IMR-90 (cell line): ENCODE measurements at regions not wholly inside any gene's neighbourhood (a gene's known extent, or its start where the extent isn't known, plus 50 kb on each side); places are given as distances from the start of the nearest gene placed in this dataset.

Experiments
- ATAC-seq: fragments of 200-7000 bp; cut with Tn5 transposase; 2 replicates; pipeline ENCODE4 v1.9.1; 2020; ENCODE audit warnings: low read depth, mild to moderate bottlenecking, moderate library complexity
- BruUV-seq: library from RNA; stranded (reverse); fragments of 400-500 nt; replicated peaks from 2 replicates; lab custom pipeline; 2021; lab: Mats Ljungman, UMichigan
- CTCF ChIA-PET: fragments of 300-600 bp; formaldehyde crosslinking; extraction: SDS; loops from one replicate; lab custom pipeline; 2021; ENCODE audit warnings: antibody characterized with exemption; lab: Yijun Ruan, JAX
- POLR2A ChIA-PET: fragments of 300-600 bp; sonication (Branson Sonifier 250); formaldehyde crosslinking; loops from one replicate; lab custom pipeline; 2022; ENCODE audit warnings: antibody characterized with exemption; ENCODE audit not compliant: unreplicated experiment; lab: Charles Lee
- DNase-seq: peaks from one replicate; pipeline ENCODE4 v3.0.0; 2013
- H2AFZ ChIP-seq: replicated peaks from 2 replicates; pipeline ENCODE3; 2013; ENCODE audit warnings: low read length, mild to moderate bottlenecking; ENCODE audit not compliant: poor library complexity
- H2AK5ac ChIP-seq: 2 replicates; pipeline ENCODE4 v1.6.1; 2013; ENCODE audit warnings: low read depth, low read length, inconsistent platforms
- H2AK9ac ChIP-seq: replicated peaks from 2 replicates; pipeline ENCODE3; 2013; ENCODE audit warnings: mild to moderate bottlenecking, low read depth, low read length, moderate library complexity; ENCODE audit not compliant: poor library complexity
- H2BK120ac ChIP-seq: 2 replicates; pipeline ENCODE4 v1.6.1; 2013; ENCODE audit warnings: low read depth, low read length, inconsistent platforms
- H2BK15ac ChIP-seq: 3 replicates; pipeline ENCODE4 v1.6.1; 2013; ENCODE audit warnings: low read depth, low read length, inconsistent platforms
- H2BK20ac ChIP-seq: 2 replicates; pipeline ENCODE4 v1.6.1; 2013; ENCODE audit warnings: low read depth, mild to moderate bottlenecking, inconsistent platforms, low read length, moderate library complexity
- H2BK5ac ChIP-seq: 2 replicates; pipeline ENCODE4 v1.6.1; 2013; ENCODE audit warnings: mild to moderate bottlenecking, low read depth, low read length, inconsistent platforms; ENCODE audit not compliant: poor library complexity, severe bottlenecking
- H3K14ac ChIP-seq: replicated peaks from 2 replicates; pipeline ENCODE4 v1.6.1; 2013; ENCODE audit warnings: low read depth, low read length, inconsistent platforms
- H3K18ac ChIP-seq: 2 replicates; pipeline ENCODE4 v1.6.1; 2013; ENCODE audit warnings: low read depth, low read length, control low read depth
- H3K23ac ChIP-seq: 2 replicates; pipeline ENCODE4 v1.6.1; 2013; ENCODE audit warnings: low read depth, low read length, inconsistent platforms
- H3K27ac ChIP-seq: 2 replicates; pipeline ENCODE4 v1.5.1; 2013; ENCODE audit warnings: mild to moderate bottlenecking, control low read depth, low read length; ENCODE audit not compliant: insufficient read depth
- H3K27me3 ChIP-seq: 2 replicates; pipeline ENCODE4 v1.6.1; 2013; ENCODE audit warnings: low read length; ENCODE audit not compliant: control insufficient read depth, insufficient read depth
- H3K36me3 ChIP-seq: 2 replicates; pipeline ENCODE4 v1.6.1; 2013; ENCODE audit warnings: low read length, mixed read lengths; ENCODE audit not compliant: control insufficient read depth, insufficient read depth
- H3K4ac ChIP-seq: 2 replicates; pipeline ENCODE4 v1.6.1; 2013; ENCODE audit warnings: low read depth, low read length, inconsistent platforms
- H3K4me1 ChIP-seq: 2 replicates; pipeline ENCODE4 v1.6.1; 2013; ENCODE audit warnings: low read length, mixed read lengths; ENCODE audit not compliant: control insufficient read depth, insufficient read depth
- H3K4me2 ChIP-seq: 2 replicates; pipeline ENCODE4 v1.6.1; 2013; ENCODE audit warnings: low read depth, mild to moderate bottlenecking, control low read depth, low read length, moderate library complexity
- H3K4me3 ChIP-seq: 2 replicates; pipeline ENCODE4 v1.5.1; 2013; ENCODE audit warnings: low read depth, mild to moderate bottlenecking, control low read depth, low read length, moderate library complexity; ENCODE audit not compliant: insufficient read depth
- H3K56ac ChIP-seq: 2 replicates; pipeline ENCODE4 v1.6.1; 2013; ENCODE audit warnings: low read length, inconsistent platforms; ENCODE audit not compliant: insufficient read depth; ENCODE audit errors: extremely low read depth
- H3K79me1 ChIP-seq, 2 experiments: 2 replicates each; pipeline ENCODE4 v1.6.1; 2013; ENCODE audit warnings: low read length in 2 of 2, inconsistent platforms in 1 of 2, low read depth in 1 of 2
- H3K9ac ChIP-seq: 2 replicates; pipeline ENCODE4 v1.6.1; 2013; ENCODE audit warnings: low read depth, low read length, control low read depth
- H3K9me1 ChIP-seq: 2 replicates; pipeline ENCODE4 v1.6.1; 2013; ENCODE audit warnings: low read length, inconsistent platforms; ENCODE audit not compliant: insufficient read depth
- H3K9me3 ChIP-seq: 2 replicates; pipeline ENCODE4 v1.6.1; 2013; ENCODE audit warnings: low read length; ENCODE audit not compliant: control insufficient read depth, insufficient read depth
- H4K20me1 ChIP-seq: 2 replicates; pipeline ENCODE4 v1.6.1; 2013; ENCODE audit warnings: low read length, inconsistent platforms; ENCODE audit not compliant: insufficient read depth
- H4K5ac ChIP-seq: 2 replicates; pipeline ENCODE4 v1.6.1; 2013; ENCODE audit warnings: mild to moderate bottlenecking, low read depth, low read length, control low read depth
- H4K8ac ChIP-seq, 2 experiments: 2 replicates each; pipeline ENCODE4 v1.6.1; 2013; ENCODE audit warnings: low read depth in 2 of 2, low read length in 2 of 2, control low read depth in 1 of 2, inconsistent platforms in 1 of 2
- H4K91ac ChIP-seq: 2 replicates; pipeline ENCODE4 v1.6.1; 2013; ENCODE audit warnings: low read depth, low read length, inconsistent platforms; ENCODE audit not compliant: insufficient read depth
- BHLHE40 ChIP-seq: fragments of 150-350 bp; IDR thresholded peaks from 2 replicates; pipeline ENCODE4 v1.6.1; 2016; ENCODE audit warnings: mild to moderate bottlenecking, low read depth, low read length
- CHD1 ChIP-seq: IDR thresholded peaks from 2 replicates; pipeline ENCODE4 v1.6.1; 2012; ENCODE audit warnings: low read depth, low read length, improper control_type of control experiment
- NFE2L2 ChIP-seq: fragments of 150-350 bp; IDR thresholded peaks from 2 replicates; pipeline ENCODE4 v1.6.1; 2016; ENCODE audit warnings: low read depth, mild to moderate bottlenecking, low read length
- WGBS, 2 experiments: methylation state at CpG; one replicate each; pipeline versions ENCODE4 v1.1.5 to v1.1.7; 2013; ENCODE audit warnings: missing lambda C conversion rate in 2 of 2; ENCODE audit not compliant: insufficient read length in 1 of 2; ENCODE audit errors: extremely low coverage in 2 of 2; 5-methylcytosine and 5-hydroxymethylcytosine counted together
- dilution Hi-C: fragments of 300-500 bp; cut with HindIII; formaldehyde crosslinking; loops from one replicate; pipeline ENCODE4 v1.14.3; 2018; ENCODE audit warnings: low sequenced_read_pairs; ENCODE audit not compliant: unreplicated experiment
- in situ Hi-C: fragments of 300-500 bp; cut with MboI; formaldehyde crosslinking; loops from 3 replicates; pipeline ENCODE4 v1.14.3; 2019; ENCODE audit warnings: low sequenced_read_pairs, inconsistent platforms, mixed read lengths
- intact Hi-C: fragments of 100-400 bp; cut with micrococcal nuclease; formaldehyde crosslinking; loops from 2 replicates; pipeline ENCODE4 v1.10.0; 2022
- TF ChIP-seq, protein P1 (sequence below): fragments of 150-350 bp; IDR thresholded peaks from 2 replicates; pipeline ENCODE4 v1.6.1; 2017; ENCODE audit warnings: mild to moderate bottlenecking, antibody characterized with exemption, low read length, low read depth

DNA sequence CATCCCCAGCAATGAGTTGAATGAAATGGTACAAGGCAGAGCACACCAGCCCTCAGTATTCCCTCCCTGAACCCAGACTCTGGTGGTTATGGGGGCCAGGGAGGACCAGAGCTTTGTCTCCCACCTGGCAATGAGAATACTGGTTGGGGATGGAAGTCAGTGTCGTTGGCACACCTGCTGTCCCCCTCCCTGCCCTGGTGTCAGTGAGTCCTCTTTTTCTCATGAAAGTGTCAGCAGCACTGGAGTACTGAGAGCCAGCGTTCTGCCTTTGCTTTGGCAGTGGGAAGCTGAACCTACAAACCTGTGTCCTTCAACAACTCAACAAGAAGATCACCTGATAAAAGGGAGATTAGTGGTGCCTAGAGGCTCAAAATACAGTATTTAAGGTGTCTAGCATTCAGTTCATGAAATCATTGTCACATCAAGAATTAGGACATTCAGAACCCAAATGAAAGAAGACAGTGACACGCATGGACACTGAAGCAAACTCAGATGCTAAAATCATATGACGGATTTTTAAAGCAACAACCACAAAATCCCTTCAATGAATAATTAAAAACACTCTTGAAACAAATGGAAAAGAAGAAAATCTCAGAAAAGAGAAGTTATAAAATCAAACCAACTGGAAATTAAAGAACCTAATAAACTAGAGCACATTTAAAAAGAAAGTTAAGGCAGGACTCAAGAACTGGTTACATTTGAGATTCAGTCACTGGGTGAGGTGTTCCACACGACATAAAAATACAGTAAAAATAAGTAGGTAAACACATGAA is 77.5 kb upstream of the VPREB1 start:
- DNase-seq (no peak), ATAC-seq (no peak)
- no peak overlapping the region for H2AK9ac ChIP-seq
- H3K9ac ChIP-seq, result no peak overlapping the region
- no TSS peak for BruUV-seq
- TF ChIP-seq CHD1, result no peak
- TF ChIP-seq, protein P1, sequence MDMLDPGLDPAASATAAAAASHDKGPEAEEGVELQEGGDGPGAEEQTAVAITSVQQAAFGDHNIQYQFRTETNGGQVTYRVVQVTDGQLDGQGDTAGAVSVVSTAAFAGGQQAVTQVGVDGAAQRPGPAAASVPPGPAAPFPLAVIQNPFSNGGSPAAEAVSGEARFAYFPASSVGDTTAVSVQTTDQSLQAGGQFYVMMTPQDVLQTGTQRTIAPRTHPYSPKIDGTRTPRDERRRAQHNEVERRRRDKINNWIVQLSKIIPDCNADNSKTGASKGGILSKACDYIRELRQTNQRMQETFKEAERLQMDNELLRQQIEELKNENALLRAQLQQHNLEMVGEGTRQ, result no peak
- no peak for TF ChIP-seq NFE2L2
- no peak for TF ChIP-seq BHLHE40
- no peak overlapping the region for H2BK20ac ChIP-seq
- H3K4ac ChIP-seq, result no peak overlapping the region
- ChIA-PET CTCF (interaction anchor here (1.4 kb wide), 1 partner anchor 35 kb away, joined by 3 read pairs; no protein-coding TSS in a partner anchor), POLR2A (no interaction called here)
- H2BK15ac ChIP-seq, result no peak overlapping the region
- H3K27me3 ChIP-seq, result peaks cover 48% of the 10 kb centered on the region
- no peaks in the 10 kb centered on the region for H3K9me1 ChIP-seq
- H3K56ac ChIP-seq, result no peak overlapping the region
- H4K5ac ChIP-seq, result no peak overlapping the region
- no peak overlapping the region for H3K23ac ChIP-seq
- no peak overlapping the region for H4K8ac ChIP-seq
- H3K9me3 ChIP-seq, result no peaks in the 10 kb centered on the region
- dilution Hi-C loops (no loop called here), in situ Hi-C loops (no loop called here), intact Hi-C loops (no loop called here)
- H2AFZ ChIP-seq, result no peak overlapping the region
- H3K79me1 ChIP-seq, result no peaks in the 10 kb centered on the region
- H3K4me1 ChIP-seq, result no peaks in the 10 kb centered on the region
- no peak overlapping the region for H3K4me2 ChIP-seq
- no peak overlapping the region for H3K14ac ChIP-seq
- no peak overlapping the region for H2AK5ac ChIP-seq
- H2BK5ac ChIP-seq, result no peak overlapping the region
- no CpG with 5 or more reads among the region's 5 CpGs for WGBS, 2 experiments
- H4K20me1 ChIP-seq, result no peaks in the 10 kb centered on the region
- no peaks in the 10 kb centered on the region for H3K36me3 ChIP-seq
- H4K91ac ChIP-seq, result no peak overlapping the region
- no peak overlapping the region for H3K27ac ChIP-seq
- H2BK120ac ChIP-seq, result no peak overlapping the region
- H3K18ac ChIP-seq, result no peak overlapping the region
- no peak overlapping the region for H3K4me3 ChIP-seq
